Posterior vena cava (tissue), 2 donors: ENCODE measurements at regions not wholly inside any gene's neighbourhood (a gene's known extent, or its start where the extent isn't known, plus 50 kb on each side); places are given as distances from the start of the nearest gene placed in this dataset.

Experiments used
- DNase-seq: peaks from one replicate; pipeline ENCODE4 v3.0.0-alpha.2; 2020; ENCODE audit warnings: low spot score
- intact Hi-C, 2 donors: fragments of 100-400 bp; cut with DNase I; formaldehyde crosslinking; loops; one replicate each; pipeline versions ENCODE4 v1.14.1 to v1.14.2; 2022 to 2023
- donor health status: DM: yes; HTN: yes; CAD: no.
- donor health status: DM: yes; HTN: yes; CAD: no.

GRCh38 chrX:39971760-39972159, 126.0 kb downstream of the BCOR start:
- intact Hi-C loops, result loop anchor here in 1 of 2 donors (5.0 kb wide), 1 partner anchor 1271 kb away; no protein-coding TSS in a partner anchor
- DNase-seq, result no peak

- peak; percentile 23 for DNase-seq
These were observed 125.4 kb downstream of the BCOR start for GRCh38 chrX:39972340-39972739.

GRCh38 chrX:39973810-39974209, 123.9 kb downstream of the BCOR start:
- peak; percentile 38 for DNase-seq
- intact Hi-C loops, result loop anchor here in 1 of 2 donors (5.0 kb wide), 1 partner anchor 1268 kb away; no protein-coding TSS in a partner anchor

More at GRCh38 chrX:39972340-39972739, 125.4 kb downstream of the BCOR start:
- intact Hi-C loops, result loop anchor here in 1 of 2 donors (5.0 kb wide), 1 partner anchor 1270 kb away; no protein-coding TSS in a partner anchor

- intact Hi-C loops, result loop anchor here in 1 of 2 donors (5.0 kb wide), 1 partner anchor 1268 kb away; no protein-coding TSS in a partner anchor
- no peak for DNase-seq
These were observed 123.5 kb downstream of the BCOR start for GRCh38 chrX:39974270-39974669.

GRCh38 chrX:39975101-39975925, 122.4 kb downstream of the BCOR start:
- intact Hi-C loops, result no loop called here
- peak; percentile 55 for DNase-seq

- intact Hi-C loops, result no loop called here
- no peak for DNase-seq
These were observed 115.8 kb downstream of the BCOR start for GRCh38 chrX:39981946-39982345.

GRCh38 chrX:39982948-39983347, 114.8 kb downstream of the BCOR start:
- no peak for DNase-seq
- intact Hi-C loops, result no loop called here

- intact Hi-C loops, result no loop called here
- DNase-seq, result no peak
These were observed 114.0 kb downstream of the BCOR start for GRCh38 chrX:39983715-39984114.

GRCh38 chrX:39984191-39984956, 113.4 kb downstream of the BCOR start:
- peak; percentile 38 for DNase-seq

GRCh38 chrX:39985071-39985470, 112.7 kb downstream of the BCOR start:
- peak; percentile 20 for DNase-seq
- intact Hi-C loops, result no loop called here

More at GRCh38 chrX:39984191-39984956, 113.4 kb downstream of the BCOR start:
- intact Hi-C loops, result no loop called here

GRCh38 chrX:39985551-39985950, 112.2 kb downstream of the BCOR start:
- intact Hi-C loops, result no loop called here
- DNase-seq, result peak; percentile 50

- no peak for DNase-seq
- intact Hi-C loops, result no loop called here
These were observed 109.3 kb downstream of the BCOR start for GRCh38 chrX:39988496-39988895.

GRCh38 chrX:39990388-39990787, 107.4 kb downstream of the BCOR start:
- intact Hi-C loops, result no loop called here
- DNase-seq, result no peak

GRCh38 chrX:39992300-39992699, 105.5 kb downstream of the BCOR start:
- intact Hi-C loops, result no loop called here
- no peak for DNase-seq

GRCh38 chrX:39995457-39995856, 102.3 kb downstream of the BCOR start:
- intact Hi-C loops, result no loop called here
- DNase-seq, result no peak

GRCh38 chrX:39996536-39996935, 101.2 kb downstream of the BCOR start:
- intact Hi-C loops, result no loop called here
- no peak for DNase-seq

GRCh38 chrX:39998636-39999406, 98.9 kb downstream of the BCOR start:
- intact Hi-C loops, result no loop called here
- DNase-seq, result no peak
